K562 (cell line): ENCODE measurements at regions not wholly inside any gene's neighbourhood (a gene's known extent, or its start where the extent isn't known, plus 50 kb on each side); places are given as distances from the start of the nearest gene placed in this dataset.

ENCODE experiments used
- ATAC-seq: fragments of 200-7000 bp; cut with Tn5 transposase; 3 replicates; pipeline ENCODE4 v1.9.1; 2020; ENCODE audit warnings: moderate library complexity
- BruUV-seq: library from RNA; stranded (reverse); fragments of 400-500 nt; replicated peaks from 2 replicates; lab custom pipeline; 2021; lab: Mats Ljungman, UMichigan
- CTCF ChIA-PET: fragments of 300-600 bp; formaldehyde crosslinking; extraction: SDS; loops from one replicate; lab custom pipeline; 2021; ENCODE audit warnings: low intra/inter-chr PET ratio; lab: Yijun Ruan, JAX
- POLR2A ChIA-PET: fragments of 300-600, 350-650 bp; sonication (Branson Sonifier 250); formaldehyde crosslinking; extraction: SDS; loops from one replicate; lab custom pipeline; 2021; ENCODE audit warnings: antibody characterized with exemption, inconsistent platforms; lab: Yijun Ruan, JAX
- DNase-seq, 4 experiments: peaks; one replicate each; pipeline versions ENCODE4 v3.0.0 to v3.0.0-alpha.2; 2011 to 2018; ENCODE audit warnings: low spot score in 3 of 4, mixed read lengths in 3 of 4; ENCODE audit errors: extremely low read depth in 1 of 4
- FAIRE-seq: peaks from 2 replicates; lab custom pipeline; 2011; peaks lifted over from hg19 to GRCh38; lab: Jason Lieb, UNC
- H2AFZ ChIP-seq: 2 replicates; pipeline ENCODE4 v1.6.0; 2011; ENCODE audit warnings: low read depth, low read length, control low read depth, inconsistent platforms
- H3K27ac ChIP-seq: fragments of 200-600 bp; 3 replicates; pipeline ENCODE4 v1.8.0; 2011; ENCODE audit warnings: low read depth, mild to moderate bottlenecking, control low read depth, inconsistent platforms, low read length, moderate library complexity, mixed read lengths; ENCODE audit errors: extremely low read depth
- H3K27me3 ChIP-seq, 2 experiments: fragments of 300-600 bp in 1 of 2; 2 replicates in 1 of 2; 3 replicates in 1 of 2; pipeline versions ENCODE4 v1.6.0 to v1.8.0; 2011; ENCODE audit warnings: inconsistent platforms in 2 of 2, low read length in 2 of 2, mild to moderate bottlenecking in 1 of 2, mixed read lengths in 1 of 2, moderate library complexity in 1 of 2; ENCODE audit not compliant: control insufficient read depth in 2 of 2, insufficient read depth in 2 of 2
- H3K36me3 ChIP-seq: fragments of 300-600 bp; 3 replicates; pipeline ENCODE4 v1.8.0; 2011; ENCODE audit warnings: mild to moderate bottlenecking, low read length, inconsistent platforms; ENCODE audit not compliant: control insufficient read depth, insufficient read depth
- H3K4me1 ChIP-seq, 2 experiments: fragments of 200-600 bp in 1 of 2; replicated peaks in 1 of 2; 2 replicates in 1 of 2; 3 replicates in 1 of 2; pipeline versions ENCODE4 v1.5.1 to v1.8.0; 2011; ENCODE audit warnings: inconsistent platforms in 2 of 2, low read length in 2 of 2, mild to moderate bottlenecking in 1 of 2, mixed read lengths in 1 of 2, moderate library complexity in 1 of 2; ENCODE audit not compliant: control insufficient read depth in 2 of 2, insufficient read depth in 2 of 2
- H3K4me2 ChIP-seq: 2 replicates; pipeline ENCODE4 v1.6.1; 2011; ENCODE audit warnings: low read length, control low read depth, inconsistent platforms, mixed read lengths; ENCODE audit not compliant: insufficient read depth
- H3K4me3 ChIP-seq: fragments of 200-600 bp; sonication (generic), shearing (Covaris generic); 2 replicates; pipeline ENCODE4 v1.5.1; 2016; ENCODE audit warnings: control low read depth, inconsistent platforms
- H3K79me2 ChIP-seq: fragments of 200-600 bp; 3 replicates; pipeline ENCODE4 v1.8.0; 2011; ENCODE audit warnings: low read length, inconsistent platforms; ENCODE audit not compliant: control insufficient read depth, insufficient read depth
- H3K9ac ChIP-seq, 2 experiments: 2 replicates each; pipeline versions ENCODE4 v1.6.0 to v1.6.1; 2011; ENCODE audit warnings: low read depth in 2 of 2, low read length in 2 of 2, control low read depth in 1 of 2, inconsistent platforms in 1 of 2, mild to moderate bottlenecking in 1 of 2, mixed read lengths in 1 of 2; ENCODE audit not compliant: insufficient read depth in 1 of 2
- H3K9me1 ChIP-seq: one replicate; pipeline ENCODE4 v1.6.0; 2011; ENCODE audit warnings: inconsistent platforms, mild to moderate bottlenecking, low read length, moderate library complexity; ENCODE audit not compliant: control insufficient read depth, insufficient read depth
- H3K9me3 ChIP-seq: replicated peaks from 2 replicates; pipeline ENCODE4 v1.5.1; 2011; ENCODE audit warnings: low read depth, low read length, inconsistent platforms; ENCODE audit not compliant: control insufficient read depth, insufficient read depth
- H4K20me1 ChIP-seq: replicated peaks from 2 replicates; pipeline ENCODE4 v1.6.1; 2011; ENCODE audit warnings: low read length, inconsistent platforms, mixed read lengths; ENCODE audit not compliant: control insufficient read depth, insufficient read depth
- E2F3 ChIP-seq: fragments of 250-450 bp; sonication (Bioruptor Pico); IDR thresholded peaks from 2 replicates; pipeline ENCODE4 v1.4.0; 2020; ENCODE audit warnings: mild to moderate bottlenecking
- ZBTB40 ChIP-seq, 2 experiments: fragments of 450-650 bp in 1 of 2; sonication (generic) in 1 of 2; formaldehyde crosslinking in 1 of 2; IDR thresholded peaks; 2 replicates each; pipeline versions ENCODE4 v1.7.1 to v1.9.0; 2016 to 2022; ENCODE audit warnings: inconsistent platforms in 1 of 2, mild to moderate bottlenecking in 1 of 2, missing genetic modification reagents in 1 of 2
- WGBS: fragments of 100-300 bp; shearing (Covaris generic); methylation state at CpG from one replicate; pipeline ENCODE4 v1.1.6; 2016; ENCODE audit warnings: low coverage, mixed read lengths; ENCODE audit not compliant: insufficient coverage; ENCODE audit errors: missing lambda C conversion rate; 5-methylcytosine and 5-hydroxymethylcytosine counted together
- in situ Hi-C: fragments of 300-500 bp; cut with MboI; formaldehyde crosslinking; loops from 4 replicates; pipeline ENCODE4 v1.15.0; 2018; ENCODE audit warnings: inconsistent platforms, mixed read lengths
- intact Hi-C: fragments of 100-400 bp; cut with micrococcal nuclease; formaldehyde crosslinking; loops from 2 replicates; pipeline ENCODE4 v1.14.2; 2022

- in situ Hi-C loops = no loop called here
- ATAC-seq (no peak), FAIRE-seq (no peak)
Measured at GRCh38 chr10:130359711-130360110, 223.5 kb downstream of the GLRX3 start.

More at GRCh38 chr10:130359711-130360110, 223.5 kb downstream of the GLRX3 start:
- Histone ChIP-seq H3K27me3 (peaks cover 0 to 36% of the 10 kb centered on the region in 2 experiments; a peak in 2 of 5 replicates), H2AFZ (no peak overlapping the region), H3K9me1 (no peaks in the 10 kb centered on the region), H3K79me2 (no peaks in the 10 kb centered on the region), H3K9me3 (no peaks in the 10 kb centered on the region), H3K4me3 (no peak overlapping the region), H3K4me2 (no peak overlapping the region), H4K20me1 (no peaks in the 10 kb centered on the region), H3K4me1 (no peaks in the 10 kb centered on the region), H3K36me3 (no peaks in the 10 kb centered on the region), H3K9ac (no peak overlapping the region), H3K27ac (no peak overlapping the region)
- BruUV-seq = no TSS peak
- intact Hi-C loops = no loop called here
- TF ChIP-seq ZBTB40 (IDR thresholded peaks at IDR 0.05) (no peak), ZBTB40 (CRISPR knock-in tag; IDR thresholded peaks at IDR 0.05) (no peak), E2F3 (CRISPR knock-in tag) (no peak)
- DNase-seq = no peak
- WGBS = 4% methylated on average over 12 of the region's 12 CpGs
- POLR2A ChIA-PET = no interaction called here
- CTCF ChIA-PET = no interaction called here
